ENCODE measurements at regions not wholly inside any gene's neighbourhood (a gene's known extent, or its start where the extent isn't known, plus 50 kb on each side); places are given as distances from the start of the nearest gene placed in this dataset.
A peak's percentile ranks its signal among the peaks of the same experiment; 100 is the strongest.

DNA sequence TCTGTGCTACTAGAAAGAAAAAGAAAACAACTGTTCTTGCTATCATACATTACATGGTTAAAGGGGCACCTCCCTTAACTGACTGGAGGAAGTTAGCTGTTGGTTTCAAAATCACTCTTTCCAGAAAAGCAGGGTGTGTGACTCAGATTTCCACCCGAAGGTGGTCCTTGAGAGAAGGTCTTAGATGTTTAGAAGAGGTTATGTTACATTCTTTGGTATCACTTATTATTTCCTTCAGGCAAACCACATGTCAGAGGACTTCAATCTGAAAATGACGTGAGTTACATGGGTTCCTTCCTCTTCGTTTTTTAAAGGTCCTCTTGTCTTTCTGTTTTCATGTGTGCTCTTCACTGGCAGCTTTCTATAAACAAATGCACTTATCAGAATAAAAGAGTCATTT is 307.9 kb upstream of the CBLB start:
- DNase-seq (ENCODE audit: low spot score) = peak; percentile 86

DNA sequence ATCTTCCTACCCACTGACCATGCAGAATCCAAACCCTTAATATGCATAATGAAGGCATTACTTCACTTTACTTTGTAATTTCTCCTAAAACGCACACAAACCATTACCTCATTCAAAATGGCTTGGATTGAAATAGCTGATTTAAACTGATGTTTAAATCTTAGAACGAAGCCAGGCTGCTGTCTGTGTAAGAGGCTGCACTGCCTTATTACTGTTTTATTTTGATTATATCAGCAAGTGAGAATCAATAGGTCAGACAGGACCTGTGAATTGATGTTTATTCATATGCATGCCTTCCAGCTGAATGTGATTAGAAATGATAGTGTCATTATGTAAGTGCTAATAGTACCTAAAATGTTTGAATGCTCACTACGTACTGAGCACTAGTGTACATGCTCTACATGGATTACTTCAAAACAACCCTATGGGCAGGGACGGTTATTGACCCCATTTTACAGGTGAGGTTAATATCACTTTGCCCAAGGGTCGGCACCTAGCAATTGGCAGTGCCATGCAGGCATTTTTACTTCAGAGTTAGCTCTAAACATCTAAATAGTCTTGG is 314.2 kb upstream of the CBLB start:
- no peak for DNase-seq (ENCODE audit: low spot score)

DNA sequence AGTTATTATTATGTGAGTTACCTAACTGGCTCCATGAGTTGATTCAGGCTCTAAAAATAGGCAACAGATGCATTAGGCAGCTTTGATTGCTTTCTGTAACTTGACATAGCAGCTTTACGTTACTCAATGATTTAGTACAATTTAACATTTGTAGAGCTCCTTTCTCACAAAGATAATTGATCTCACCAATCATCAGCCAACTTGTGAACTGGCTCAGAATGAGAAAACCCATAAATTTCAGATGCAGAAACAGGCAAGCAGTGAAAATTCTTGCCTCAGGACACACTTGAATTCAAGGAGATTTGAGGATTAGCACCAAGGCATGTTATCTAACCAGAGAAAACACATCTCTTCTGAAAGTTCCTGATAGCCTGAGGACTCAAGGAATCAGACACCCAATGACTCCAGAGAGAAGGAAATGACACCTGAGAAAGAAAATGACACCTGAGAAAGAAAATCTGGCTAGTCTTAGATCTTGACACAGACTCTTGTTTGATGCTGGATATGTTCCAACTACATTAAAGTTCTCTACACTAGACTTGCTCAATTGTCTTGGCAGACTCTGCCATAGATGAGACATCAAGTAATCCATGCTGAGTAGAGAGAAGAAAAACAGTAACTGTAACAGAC is 315.1 kb upstream of the CBLB start:
- peak; percentile 33 for DNase-seq (ENCODE audit: low spot score)

DNA sequence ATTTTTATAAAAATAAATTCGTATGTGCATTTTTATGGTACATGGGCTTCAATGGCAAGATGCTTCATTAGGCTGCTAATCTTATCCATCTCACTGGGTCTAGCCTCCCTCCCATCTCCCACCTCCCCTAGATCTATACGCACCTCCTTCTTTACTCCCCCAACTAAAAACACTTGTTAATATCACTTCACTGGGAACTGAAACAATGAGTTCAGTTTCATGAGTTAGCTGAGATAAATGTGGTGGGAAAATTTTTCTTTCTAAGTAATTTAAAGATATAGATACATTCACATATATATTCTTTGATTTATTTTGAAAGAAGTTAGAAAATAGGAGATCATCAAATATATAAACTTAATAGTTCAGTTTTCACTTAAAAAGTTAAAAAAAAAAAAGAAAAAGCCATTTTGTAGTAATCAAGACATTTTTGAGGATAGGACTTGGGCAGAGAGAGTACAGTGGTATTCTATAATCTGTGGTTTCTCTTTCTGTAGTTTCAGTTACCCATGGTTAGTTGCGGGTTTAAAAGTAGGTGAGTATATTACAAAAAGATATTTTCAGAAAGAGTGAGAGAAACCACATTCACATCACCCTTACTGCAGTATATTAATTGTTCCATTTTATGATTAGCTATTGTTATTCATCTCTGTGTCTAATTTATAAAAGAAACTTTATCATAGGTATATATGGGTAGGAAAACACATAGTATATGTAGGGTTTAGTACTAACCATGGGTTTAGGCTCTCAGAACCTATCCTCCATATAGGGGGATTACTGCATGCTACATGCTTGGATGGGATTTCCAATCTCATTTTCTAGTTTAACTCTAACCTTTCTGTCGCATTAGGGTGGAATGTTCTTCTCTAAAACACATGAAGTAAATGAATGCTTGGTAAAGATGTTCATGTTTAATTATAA is 316.0 kb upstream of the CBLB start:
- DNase-seq (ENCODE audit: low spot score) = peak; percentile 26

DNA sequence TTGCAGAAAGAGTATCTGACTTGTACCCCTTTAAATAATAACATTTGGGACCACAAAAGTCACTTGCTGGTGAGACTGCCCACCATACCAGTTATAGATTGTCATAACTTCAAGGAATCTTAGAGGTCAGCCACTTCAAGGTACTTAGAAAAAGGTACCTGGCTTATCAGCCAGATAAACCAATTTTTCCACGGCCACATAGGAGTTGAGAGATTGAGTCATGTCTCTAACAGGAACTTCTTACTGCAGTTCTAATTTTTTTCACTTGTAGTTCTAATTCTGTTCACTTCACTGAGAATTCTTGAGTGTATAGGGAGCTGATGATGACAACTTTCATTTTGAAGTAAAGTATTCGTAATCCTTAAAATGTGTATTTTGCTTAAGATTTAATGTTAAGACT is 317.1 kb upstream of the CBLB start:
- peak; percentile 52 for DNase-seq (ENCODE audit: low spot score)

DNA sequence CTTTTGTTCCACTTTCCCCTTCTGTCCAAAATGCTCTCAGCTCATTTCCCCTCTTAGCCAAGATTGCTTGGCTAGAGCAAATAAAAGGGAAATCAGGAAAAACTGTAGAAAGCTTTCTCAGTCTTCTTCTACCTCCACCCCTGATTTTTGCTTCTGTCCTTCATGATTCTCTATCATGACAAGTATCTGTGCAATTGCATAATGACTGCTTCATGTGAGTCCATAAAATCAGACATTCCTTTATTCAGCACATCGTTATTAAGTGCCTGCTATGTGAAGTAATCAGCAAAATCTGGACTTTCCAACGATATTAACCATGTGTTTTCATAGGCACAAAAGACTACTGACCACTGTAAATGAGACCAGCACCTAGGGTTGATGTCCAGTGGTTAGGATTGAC is 321.5 kb upstream of the CBLB start:
- no peak for DNase-seq (ENCODE audit: low spot score)

DNA sequence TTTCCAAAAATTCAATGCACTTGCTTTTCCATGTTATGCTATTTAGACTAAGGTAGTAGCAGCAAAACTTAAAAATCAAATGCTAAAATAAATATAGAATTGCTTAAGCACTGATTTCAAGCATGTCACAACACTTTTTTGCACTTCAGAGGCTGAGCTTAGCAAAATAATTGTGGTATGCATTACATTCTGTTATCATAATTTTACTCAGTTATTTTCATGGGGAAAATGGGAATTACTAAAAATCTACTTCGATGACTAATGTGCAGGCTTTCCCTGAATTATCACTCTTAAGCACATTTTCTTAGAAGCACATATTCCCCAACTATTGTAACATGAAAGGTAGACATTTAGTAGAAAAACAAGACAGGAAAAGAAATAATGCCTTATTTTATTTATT is 322.4 kb upstream of the CBLB start:
- DNase-seq (ENCODE audit: low spot score) = no peak

DNA sequence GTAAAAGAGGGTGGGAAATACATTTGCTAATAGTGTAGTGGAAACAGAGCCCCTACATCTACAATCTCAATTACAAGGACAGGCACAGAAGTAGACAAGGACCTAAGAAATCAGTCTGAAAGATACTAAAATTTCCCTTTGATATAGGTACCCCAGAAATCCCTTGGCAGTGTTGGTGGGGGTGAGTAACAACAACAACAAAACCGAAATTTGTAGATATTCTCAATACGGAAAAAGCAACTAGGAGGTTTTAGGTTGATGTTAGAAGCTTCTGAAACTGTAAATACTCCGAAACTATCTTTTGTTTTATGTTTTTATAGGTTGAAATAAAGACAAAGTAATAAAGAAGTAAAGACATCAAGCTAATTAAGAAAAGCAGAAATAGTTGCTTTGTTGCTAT is 323.1 kb upstream of the CBLB start:
- no peak for DNase-seq (ENCODE audit: low spot score)

DNA sequence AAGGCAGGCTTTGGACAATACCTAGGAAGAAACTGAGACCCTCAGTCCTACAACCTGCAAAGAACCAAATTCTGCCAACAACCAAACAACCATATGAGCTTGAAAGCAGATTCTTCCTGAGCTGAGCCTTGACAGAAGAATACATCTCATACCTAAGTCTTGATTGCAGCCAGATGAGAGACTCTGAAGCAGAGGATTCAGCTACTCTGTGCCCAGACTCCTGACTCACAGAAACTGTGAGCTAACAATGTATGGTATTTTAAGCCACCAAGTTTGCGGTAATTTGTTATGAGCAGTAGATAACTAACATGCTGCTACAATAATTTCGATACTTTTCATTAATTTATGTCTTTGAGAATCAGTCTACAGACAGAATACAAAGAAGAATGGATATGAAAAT is 325.1 kb upstream of the CBLB start:
- DNase-seq (ENCODE audit: low spot score) = no peak

DNA sequence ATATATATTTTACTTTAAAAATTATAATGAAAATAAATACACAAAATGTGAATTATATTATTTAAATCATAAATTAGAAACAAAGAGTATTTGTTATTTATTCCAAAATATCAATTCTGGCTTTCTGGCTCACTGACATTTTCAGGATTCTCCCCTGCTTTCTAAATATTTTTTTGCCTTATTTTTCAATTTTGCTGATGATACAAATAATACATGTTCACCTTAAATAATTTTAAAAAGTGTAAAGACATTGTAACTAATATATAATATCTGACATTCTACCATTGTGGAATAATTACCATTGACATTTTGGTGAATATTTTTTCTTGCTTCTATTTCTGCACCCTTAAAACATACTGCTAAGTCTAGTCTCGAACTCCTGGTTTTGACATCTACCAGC is 325.9 kb upstream of the CBLB start:
- DNase-seq (ENCODE audit: low spot score) = no peak

DNA sequence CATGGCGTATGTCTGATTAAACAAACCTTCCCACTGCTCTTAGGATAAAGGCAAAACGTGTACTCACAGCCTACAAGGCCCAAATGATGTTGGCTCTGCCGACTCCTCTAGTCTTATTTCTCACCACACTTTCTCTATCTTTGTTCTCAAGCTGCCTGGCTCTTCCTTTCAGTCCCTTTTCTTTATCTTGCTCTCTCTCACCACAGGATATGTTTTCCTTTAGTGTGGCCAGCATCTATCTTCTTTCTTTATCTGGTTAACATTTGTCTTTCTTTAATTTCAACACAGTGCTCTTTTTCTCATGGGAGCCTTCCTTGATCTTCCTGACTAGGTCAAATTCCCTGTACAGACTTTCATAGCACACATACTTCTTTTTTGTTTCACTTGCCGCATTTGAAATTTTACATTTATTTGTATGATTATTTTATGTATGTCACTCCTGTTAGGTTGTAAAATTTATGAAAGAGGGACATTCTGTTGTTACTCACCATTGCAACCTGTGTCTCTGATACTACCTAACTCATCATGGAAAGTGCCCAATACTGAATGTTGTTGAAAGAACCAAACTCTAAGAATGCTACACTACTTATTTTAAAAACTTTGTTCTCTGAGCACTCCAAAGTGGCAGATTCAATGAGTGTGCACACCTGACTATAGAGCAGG is 328.9 kb upstream of the CBLB start:
- DNase-seq (ENCODE audit: low spot score) = no peak

DNA sequence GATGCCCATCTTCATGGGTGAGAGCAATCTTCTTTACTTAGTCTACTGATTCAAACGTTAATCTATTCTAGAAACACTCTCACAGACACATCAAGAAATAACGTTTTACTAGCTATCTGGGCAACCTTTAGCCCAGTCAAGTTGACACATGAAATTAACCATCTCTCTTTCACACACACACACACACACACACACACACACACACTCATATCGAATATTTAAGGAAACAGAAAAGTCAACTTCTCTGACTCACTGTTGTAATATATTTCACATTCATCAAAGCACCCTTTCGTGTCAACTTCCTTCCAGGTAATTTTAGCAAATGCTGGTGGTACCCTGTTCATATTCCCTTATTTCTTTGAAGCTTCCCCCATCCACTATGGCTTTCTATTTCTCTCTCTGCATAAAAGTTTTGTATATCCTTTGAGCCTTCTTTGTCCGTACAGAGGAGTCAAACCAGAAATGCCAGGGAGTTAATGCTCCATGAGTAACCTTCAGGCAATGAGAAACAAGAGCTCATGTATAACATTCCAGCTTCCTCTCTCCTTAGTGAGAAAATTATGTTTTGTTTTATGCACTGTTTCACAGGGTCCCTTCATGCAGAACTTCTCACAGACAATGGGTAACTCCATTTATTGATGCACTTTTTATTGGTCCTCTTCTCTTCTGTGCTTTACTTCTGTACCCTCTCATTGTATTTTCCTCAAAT is 335.5 kb upstream of the CBLB start:
- no peak for DNase-seq (ENCODE audit: low spot score)

DNA sequence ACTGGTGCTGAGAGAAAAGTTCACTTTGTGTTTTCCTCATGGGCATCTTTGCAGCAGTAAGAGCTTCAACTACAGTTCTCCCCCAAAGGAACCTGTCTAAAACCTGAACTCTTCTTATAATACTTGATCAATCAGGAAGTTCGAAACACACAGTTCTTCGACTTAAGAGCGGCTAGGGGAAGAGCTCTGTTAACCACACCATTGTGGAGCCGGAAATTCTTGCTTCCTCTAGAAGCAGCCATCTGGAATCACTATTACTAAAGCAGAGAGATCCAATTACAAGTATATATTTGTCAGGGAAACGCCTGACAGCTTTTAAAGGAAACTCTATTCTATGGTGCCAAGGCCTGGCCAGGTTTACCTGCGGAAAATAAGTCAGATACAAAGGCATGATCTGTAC is 337.3 kb upstream of the CBLB start:
- peak; percentile 36 for DNase-seq (ENCODE audit: low spot score)

DNA sequence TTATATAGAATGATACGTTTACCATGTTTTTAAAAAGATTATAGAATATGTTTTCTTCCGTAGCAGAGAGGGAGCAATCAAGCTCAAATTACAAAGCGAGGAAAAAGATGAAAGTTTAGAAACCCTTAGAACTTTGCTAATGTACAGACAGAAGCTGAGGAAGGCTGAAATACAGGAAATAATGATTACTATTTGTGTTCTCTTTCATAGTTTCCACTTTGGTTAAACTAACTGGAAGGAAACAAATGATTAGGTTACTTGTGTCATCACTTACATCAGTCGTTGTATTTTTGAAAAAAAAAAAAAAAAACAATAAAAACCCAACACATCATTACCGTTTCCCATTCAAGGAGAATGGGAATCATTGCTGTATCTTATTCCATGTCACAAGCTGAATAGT is 337.8 kb upstream of the CBLB start:
- DNase-seq (ENCODE audit: low spot score) = no peak

DNA sequence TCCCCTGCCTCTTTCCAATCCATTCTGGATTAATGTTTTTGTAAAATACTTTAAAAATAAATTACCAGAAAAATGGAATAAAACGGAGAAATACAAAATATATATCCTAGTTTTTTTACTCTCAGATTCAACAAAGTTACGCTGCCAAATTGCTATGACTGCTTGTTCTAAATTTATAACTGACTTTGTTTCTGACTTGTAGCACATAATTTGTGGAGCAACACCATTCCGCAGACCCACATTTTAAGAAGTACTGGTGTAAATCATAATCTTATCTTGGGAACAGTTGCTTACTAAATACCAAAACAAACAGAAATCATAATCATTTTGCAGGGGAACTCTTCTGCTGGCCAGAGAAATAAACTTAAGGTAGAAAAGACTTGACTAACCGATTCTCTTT is 339.4 kb upstream of the CBLB start:
- no peak for DNase-seq (ENCODE audit: low spot score)

DNA sequence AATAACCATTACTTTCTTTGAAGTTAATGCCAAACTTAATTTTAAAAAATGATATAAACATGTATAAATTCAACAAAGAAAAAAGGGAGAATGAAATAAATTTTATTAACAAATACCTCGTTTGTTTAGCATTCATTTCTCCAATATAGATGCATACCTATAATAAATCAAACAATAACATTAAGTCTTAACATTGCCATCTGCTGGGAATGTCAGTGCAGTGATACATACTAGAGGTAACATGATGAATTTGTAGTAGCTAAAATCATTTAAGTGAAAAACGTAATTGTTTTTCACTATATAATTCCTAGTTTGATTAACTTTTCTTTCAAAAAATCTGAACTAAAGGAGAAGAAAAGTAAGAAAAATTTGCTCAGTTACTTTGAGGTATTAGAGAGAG is 340.2 kb upstream of the CBLB start:
- peak; percentile 35 for DNase-seq (ENCODE audit: low spot score)

DNA sequence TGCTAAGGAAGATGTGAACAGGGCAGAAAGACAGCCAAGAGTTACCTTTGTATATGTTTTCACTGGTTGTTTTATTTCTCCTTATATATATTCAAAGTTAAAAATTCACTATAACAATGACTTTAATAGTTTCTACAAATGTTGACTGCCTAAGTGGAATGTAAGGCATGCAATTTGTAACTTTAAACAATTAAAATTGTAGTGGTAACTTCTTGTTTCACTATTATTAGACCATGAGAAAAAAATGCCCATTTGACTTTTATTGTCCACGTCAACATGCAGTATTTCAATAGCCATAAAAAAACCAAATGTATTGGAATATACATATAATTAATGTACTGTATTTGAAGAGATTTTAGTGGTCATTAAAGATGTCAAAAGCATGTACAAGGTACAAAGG is 340.7 kb upstream of the CBLB start:
- DNase-seq (ENCODE audit: low spot score) = no peak

DNA sequence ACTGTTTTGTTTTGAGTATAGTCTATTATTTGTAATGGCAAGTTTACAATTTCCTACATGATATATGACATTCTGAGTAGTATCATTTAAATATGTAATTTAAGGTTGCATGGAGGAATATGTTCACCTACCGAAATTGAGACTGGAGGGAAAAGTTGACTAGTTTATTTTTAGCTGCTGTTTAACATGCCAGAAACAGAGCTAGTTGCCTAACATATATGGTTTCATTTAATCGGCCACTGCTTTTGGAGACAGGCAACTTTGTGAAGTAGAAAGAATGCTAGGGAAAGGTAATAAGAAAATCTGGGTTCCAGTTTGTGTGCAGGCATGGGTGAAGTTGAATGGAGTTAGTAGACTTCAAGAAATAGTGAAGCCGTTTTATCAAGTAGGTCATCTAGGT is 342.1 kb upstream of the CBLB start:
- DNase-seq (ENCODE audit: low spot score) = no peak

DNA sequence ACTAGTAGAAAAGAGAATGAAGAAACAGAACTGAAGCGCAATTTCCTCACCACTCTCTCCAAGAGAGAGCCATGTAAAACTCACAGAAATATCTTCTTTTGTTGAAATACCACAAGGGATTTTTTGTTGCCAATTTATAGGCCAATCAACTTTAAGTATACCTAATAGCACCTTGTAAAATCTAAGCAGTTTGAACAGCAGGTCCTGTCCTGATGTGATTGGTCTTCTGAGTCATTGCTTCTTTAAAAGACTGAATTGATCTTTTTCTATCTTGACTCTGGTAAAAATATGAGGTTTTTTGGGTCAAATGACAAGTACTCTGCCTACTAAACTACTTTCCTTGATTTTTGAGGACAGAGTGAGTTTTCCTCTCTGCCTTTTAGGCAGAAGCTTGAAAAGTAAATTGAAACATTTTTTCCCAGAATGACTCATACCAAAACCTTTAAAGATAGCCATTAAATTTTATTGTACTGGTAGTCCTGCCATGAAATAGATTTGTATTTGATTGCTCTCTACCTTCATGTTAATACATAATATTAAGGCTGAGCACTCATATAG is 343.9 kb upstream of the CBLB start:
- DNase-seq (ENCODE audit: low spot score) = no peak

DNA sequence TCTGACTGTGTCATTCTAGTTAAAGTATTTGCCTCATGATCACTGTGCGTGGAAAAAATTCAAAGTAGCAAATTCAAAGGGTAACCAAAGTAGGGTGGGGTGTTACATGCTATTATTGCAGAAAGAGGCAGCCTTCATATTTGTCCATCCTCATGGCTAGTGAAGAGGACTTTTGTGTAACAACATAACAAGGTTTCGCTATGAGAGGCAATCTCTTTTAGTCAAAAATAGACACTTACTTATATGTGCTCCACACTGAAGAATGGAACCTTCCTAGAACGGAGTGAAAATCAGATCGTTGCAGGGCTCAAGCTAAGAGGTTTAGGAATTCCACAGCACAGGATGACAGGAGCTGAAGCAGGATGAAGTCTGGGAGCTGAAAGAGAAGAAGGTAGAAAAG is 345.1 kb upstream of the CBLB start:
- DNase-seq (ENCODE audit: low spot score) = no peak

DNA sequence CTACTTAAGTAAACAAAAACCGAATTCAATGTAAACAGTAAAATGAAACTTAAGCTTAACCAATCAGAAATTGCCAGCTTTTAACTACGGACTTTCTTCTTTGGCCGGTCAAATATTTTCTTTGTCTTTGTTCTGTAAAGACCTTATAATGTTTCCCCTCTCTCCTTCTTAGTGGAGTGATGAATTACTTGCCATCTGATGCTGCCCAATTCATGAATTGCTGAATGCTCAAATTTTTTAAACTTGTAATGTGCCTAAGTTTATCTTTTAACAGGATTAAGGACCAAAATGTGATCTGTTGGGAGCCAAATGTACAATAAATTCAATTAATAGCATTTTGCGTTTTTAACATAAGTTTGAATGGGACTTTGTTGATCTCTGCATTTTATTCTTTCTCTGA is 345.8 kb upstream of the CBLB start:
- no peak for DNase-seq (ENCODE audit: low spot score)

DNA sequence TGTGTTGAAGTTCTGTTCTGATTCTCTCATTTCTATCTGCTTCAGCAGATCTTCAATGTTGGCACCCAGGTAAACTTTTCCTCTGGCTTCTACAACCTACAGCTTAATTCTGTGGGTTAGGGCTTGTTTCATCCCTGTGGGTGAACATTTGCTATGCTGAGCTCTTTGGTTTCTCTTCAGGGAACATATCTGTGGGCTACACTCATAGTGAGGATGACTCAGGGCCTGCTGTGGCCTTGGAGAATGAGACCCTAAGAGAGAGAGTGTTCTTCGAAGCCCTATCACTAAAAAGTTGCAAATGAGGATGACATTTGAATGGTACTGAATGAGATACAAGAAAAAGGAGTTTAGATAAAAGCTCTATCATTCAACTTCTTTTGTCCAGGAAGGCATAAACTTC is 346.2 kb upstream of the CBLB start:
- no peak for DNase-seq (ENCODE audit: low spot score)
